MCF 10A (cell line): ENCODE measurements at regions not wholly inside any gene's neighbourhood (a gene's known extent, or its start where the extent isn't known, plus 50 kb on each side); places are given as distances from the start of the nearest gene placed in this dataset.

Experiments
- BruUV-seq: library from RNA; stranded (reverse); fragments of 400-500 nt; replicated peaks from 2 replicates; lab custom pipeline; 2021; lab: Mats Ljungman, UMichigan
- CTCF ChIA-PET: fragments of 300-600 bp; sonication (Branson Sonifier 250); formaldehyde crosslinking; extraction: SDS; loops from one replicate; lab custom pipeline; 2021; ENCODE audit warnings: antibody characterized with exemption, inconsistent platforms; lab: Yijun Ruan, JAX
- POLR2A ChIA-PET: fragments of 300-600, 350-650 bp; sonication (Branson Sonifier 250); formaldehyde crosslinking; extraction: SDS; loops from one replicate; lab custom pipeline; 2020; ENCODE audit warnings: antibody characterized with exemption, inconsistent platforms; lab: Yijun Ruan, JAX
- DNase-seq: peaks from one replicate; pipeline ENCODE4 v3.0.0-alpha.2; 2018; ENCODE audit not compliant: unreplicated experiment
- H3K27ac Mint-ChIP-seq: one replicate; pipeline ENCODE4 v1.8.0; 2022; ENCODE audit warnings: mild to moderate bottlenecking, low read depth, mixed read lengths; ENCODE audit not compliant: unreplicated experiment
- H3K27me3 Mint-ChIP-seq: one replicate; pipeline ENCODE4 v1.8.0; 2022; ENCODE audit warnings: mixed read lengths; ENCODE audit not compliant: insufficient read depth, unreplicated experiment
- H3K36me3 Mint-ChIP-seq: one replicate; pipeline ENCODE4 v1.8.0; 2022; ENCODE audit warnings: mild to moderate bottlenecking, moderate library complexity, mixed read lengths; ENCODE audit not compliant: insufficient read depth, unreplicated experiment
- H3K4me1 Mint-ChIP-seq: one replicate; pipeline ENCODE4 v1.8.0; 2022; ENCODE audit warnings: mixed read lengths; ENCODE audit not compliant: insufficient read depth, unreplicated experiment
- H3K4me3 Mint-ChIP-seq: one replicate; pipeline ENCODE4 v1.8.0; 2022; ENCODE audit warnings: mild to moderate bottlenecking, moderate library complexity, mixed read lengths; ENCODE audit not compliant: unreplicated experiment
- H3K9me3 Mint-ChIP-seq: one replicate; pipeline ENCODE4 v1.8.0; 2022; ENCODE audit warnings: mixed read lengths; ENCODE audit not compliant: unreplicated experiment
- CTCF ChIP-seq: fragments of 200-600 bp; IDR thresholded peaks from one replicate; pipeline ENCODE4 v1.8.0; 2022; ENCODE audit warnings: antibody characterized with exemption, mild to moderate bottlenecking; ENCODE audit not compliant: unreplicated experiment
- intact Hi-C: fragments of 100-400 bp; cut with micrococcal nuclease; formaldehyde crosslinking; loops from 2 replicates; pipeline ENCODE4 v1.14.1; 2022

GRCh38 chr16:74073456-74073855, 223.2 kb upstream of the PSMD7 start:
- ChIA-PET CTCF (no interaction called here), POLR2A (no interaction called here)
- peaks cover 73% of the 10 kb centered on the region for H3K27me3 Mint-ChIP-seq
- peaks cover 9% of the 10 kb centered on the region for H3K9me3 Mint-ChIP-seq
- no peak for TF ChIP-seq CTCF
- no TSS peak for BruUV-seq
- no peaks in the 10 kb centered on the region for H3K4me1 Mint-ChIP-seq
- intact Hi-C loops, result no loop called here
- no peak overlapping the region for H3K27ac Mint-ChIP-seq
- no peaks in the 10 kb centered on the region for H3K36me3 Mint-ChIP-seq
- no peak overlapping the region for H3K4me3 Mint-ChIP-seq
- no peak for DNase-seq

GRCh38 chr16:74071996-74072535, 224.5 kb upstream of the PSMD7 start:
- no peak for DNase-seq
- ChIA-PET CTCF (interaction anchor here (0.6 to 0.9 kb wide), 3 partner anchors 9 to 553 kb away, joined by 3 read pairs; no protein-coding TSS in a partner anchor), POLR2A (no interaction called here)
- Mint-ChIP-seq H3K4me3 (no peak overlapping the region), H3K27me3 (peaks cover 73% of the 10 kb centered on the region), H3K36me3 (no peaks in the 10 kb centered on the region), H3K9me3 (peaks cover 9% of the 10 kb centered on the region), H3K4me1 (no peaks in the 10 kb centered on the region), H3K27ac (no peak overlapping the region)
- no TSS peak for BruUV-seq
- no peak for TF ChIP-seq CTCF
- intact Hi-C loops, result no loop called here

DNA sequence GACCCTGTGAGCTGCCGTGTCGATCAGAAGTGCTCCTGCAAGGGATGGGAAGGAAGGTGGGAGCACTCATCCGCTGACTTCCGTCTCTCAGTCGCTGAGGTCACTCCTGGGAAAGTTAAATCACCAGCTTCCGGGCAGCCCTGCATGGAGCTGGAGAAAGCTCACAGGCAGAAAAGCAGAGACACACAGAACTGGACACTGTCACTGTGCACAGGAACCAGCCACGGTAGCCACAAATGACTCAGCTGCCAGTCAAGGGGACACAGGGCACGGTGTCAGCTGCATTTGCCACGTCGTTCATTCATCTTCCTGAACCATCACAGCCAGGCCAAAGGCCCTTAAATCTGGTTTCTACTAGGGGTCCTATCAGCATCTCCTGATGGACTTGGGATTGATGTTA, 226.4 kb upstream of the PSMD7 start:
- ChIA-PET CTCF (interaction anchor here (0.6 kb wide), 1 partner anchor 116 kb away, joined by 4 read pairs; no protein-coding TSS in a partner anchor), POLR2A (interaction anchor here (1.0 kb wide), 1 partner anchor 154 kb away, joined by 3 read pairs; no protein-coding TSS in a partner anchor)
- Mint-ChIP-seq H3K27me3 (peaks cover 72% of the 10 kb centered on the region), H3K9me3 (peaks cover 1% of the 10 kb centered on the region), H3K4me3 (no peak overlapping the region), H3K36me3 (no peaks in the 10 kb centered on the region), H3K27ac (no peak overlapping the region), H3K4me1 (no peaks in the 10 kb centered on the region)
- intact Hi-C loops, result no loop called here
- TF ChIP-seq CTCF, result no peak
- BruUV-seq, result no TSS peak
- no peak for DNase-seq

DNA sequence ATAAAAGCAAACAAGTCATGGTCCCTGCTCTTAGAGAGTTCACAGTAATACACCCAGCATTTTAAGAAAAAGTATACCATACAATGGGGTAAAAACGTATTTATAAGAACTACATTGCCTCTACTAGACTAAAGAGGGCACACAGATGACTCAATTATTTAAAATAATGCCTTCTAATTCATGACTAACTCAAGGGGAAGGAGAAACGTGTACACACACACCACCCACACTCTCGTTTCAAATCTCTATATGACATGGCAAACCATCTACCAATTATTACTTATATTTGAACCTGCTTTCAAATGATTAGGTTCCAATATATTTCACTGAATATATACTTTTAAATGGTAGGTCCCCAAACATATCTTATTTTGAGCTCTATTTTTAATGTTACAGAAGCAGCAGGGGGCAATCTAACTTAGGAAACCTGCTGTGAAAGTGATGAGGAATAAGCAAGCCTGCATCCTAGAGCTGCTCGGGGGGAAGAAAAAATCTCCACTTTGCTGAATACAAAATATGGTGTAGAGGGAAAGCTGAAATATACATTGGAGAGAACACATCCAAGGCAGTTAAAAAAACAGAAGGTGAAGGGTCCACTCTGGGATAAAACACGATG, 232.4 kb upstream of the PSMD7 start:
- ChIA-PET CTCF (interaction anchor here (0.7 to 2.7 kb wide), 11 partner anchors 11 to 237 kb away, joined by 3 to 20 read pairs (median 3); no protein-coding TSS in a partner anchor), POLR2A (interaction anchor here (0.6 kb wide), 1 partner anchor 1668 kb away, joined by 3 read pairs; no protein-coding TSS in a partner anchor)
- Mint-ChIP-seq H3K4me1 (no peaks in the 10 kb centered on the region), H3K4me3 (no peak overlapping the region), H3K36me3 (no peaks in the 10 kb centered on the region), H3K9me3 (no peaks in the 10 kb centered on the region), H3K27ac (no peak overlapping the region), H3K27me3 (peaks cover 89% of the 10 kb centered on the region)
- no peak for DNase-seq
- BruUV-seq, result no TSS peak
- TF ChIP-seq CTCF, result peak; percentile 12
- intact Hi-C loops, result loop anchor here (1.0 kb wide), 2 partner anchors 162 to 211 kb away; no protein-coding TSS in a partner anchor
